GM12878 (cell line): ENCODE measurements at regions not wholly inside any gene's neighbourhood (a gene's known extent, or its start where the extent isn't known, plus 50 kb on each side); places are given as distances from the start of the nearest gene placed in this dataset.

Experiments used
- ATAC-seq: fragments of 200-7000 bp; cut with Tn5 transposase; 3 replicates; pipeline ENCODE4 v1.9.1; 2020; ENCODE audit warnings: mild to moderate bottlenecking, moderate library complexity
- BruUV-seq: library from RNA; stranded (reverse); fragments of 400-500 nt; replicated peaks from 2 replicates; lab custom pipeline; 2021; lab: Mats Ljungman, UMichigan
- CTCF ChIA-PET: fragments of 300-600 bp; sonication (Branson Sonifier 250); formaldehyde crosslinking; extraction: SDS; loops from one replicate; lab custom pipeline; 2021; ENCODE audit warnings: inconsistent platforms; lab: Yijun Ruan, JAX
- POLR2A ChIA-PET: fragments of 350-600 bp; formaldehyde crosslinking; extraction: SDS; loops from one replicate; lab custom pipeline; 2021; ENCODE audit warnings: inconsistent platforms; lab: Charles Lee
- RAD21 ChIA-PET: fragments of 300-600 bp; sonication (Branson Sonifier 250); formaldehyde crosslinking; loops from one replicate; lab custom pipeline; 2023; ENCODE audit warnings: antibody characterized with exemption; ENCODE audit not compliant: unreplicated experiment; lab: Charles Lee
- SMC1A ChIA-PET: fragments of 300-600 bp; sonication (Branson Sonifier 250); formaldehyde crosslinking; loops from one replicate; lab custom pipeline; 2023; ENCODE audit not compliant: unreplicated experiment, uncharacterized antibody; lab: Charles Lee
- DNase-seq: peaks from one replicate; pipeline ENCODE4 v3.0.0-alpha.2; 2011; ENCODE audit warnings: low read depth, low spot score
- FAIRE-seq: peaks from 3 replicates; lab custom pipeline; 2011; peaks lifted over from hg19 to GRCh38; lab: Jason Lieb, UNC
- H2AFZ ChIP-seq: 2 replicates; pipeline ENCODE4 v1.6.0; 2011; ENCODE audit warnings: low read depth, low read length, control low read depth; ENCODE audit not compliant: control insufficient read depth
- H3K27ac ChIP-seq: 2 replicates; pipeline ENCODE4 v1.5.1; 2011; ENCODE audit warnings: control low read depth; ENCODE audit not compliant: control insufficient read depth, insufficient read depth
- H3K27me3 ChIP-seq, 2 experiments: replicated peaks in 1 of 2; 2 replicates each; pipeline versions ENCODE4 v1.6.0 to v1.6.1; 2011; ENCODE audit warnings: low read length in 1 of 2; ENCODE audit not compliant: control insufficient read depth in 2 of 2, insufficient read depth in 2 of 2
- H3K36me3 ChIP-seq, 2 experiments: 2 replicates each; pipeline ENCODE4 v1.5.1; 2011; ENCODE audit warnings: low read length in 1 of 2; ENCODE audit not compliant: control insufficient read depth in 2 of 2, insufficient read depth in 2 of 2
- H3K4me1 ChIP-seq: 2 replicates; pipeline ENCODE4 v1.6.1; 2011; ENCODE audit warnings: mild to moderate bottlenecking, low read length, moderate library complexity, mixed read lengths; ENCODE audit not compliant: control insufficient read depth, insufficient read depth
- H3K4me2 ChIP-seq: 2 replicates; pipeline ENCODE4 v1.6.0; 2011; ENCODE audit warnings: control low read depth; ENCODE audit not compliant: control insufficient read depth, insufficient read depth
- H3K4me3 ChIP-seq: fragments of 200-600 bp; sonication (generic); 2 replicates; pipeline ENCODE4 v1.5.1; 2016
- H3K79me2 ChIP-seq: 2 replicates; pipeline ENCODE4 v1.6.0; 2011; ENCODE audit warnings: low read length; ENCODE audit not compliant: control insufficient read depth, insufficient read depth
- H3K9ac ChIP-seq: 2 replicates; pipeline ENCODE4 v1.8.0; 2011; ENCODE audit warnings: low read length, control low read depth, mixed read lengths; ENCODE audit not compliant: control insufficient read depth, insufficient read depth
- H3K9me3 ChIP-seq: replicated peaks from 3 replicates; pipeline ENCODE4 v1.5.1; 2011; ENCODE audit warnings: mild to moderate bottlenecking, low read length; ENCODE audit not compliant: control insufficient read depth, insufficient read depth
- H4K20me1 ChIP-seq: 2 replicates; pipeline ENCODE4 v1.6.0; 2011; ENCODE audit not compliant: control insufficient read depth, insufficient read depth
- ATF3 ChIP-seq: IDR thresholded peaks from 2 replicates; pipeline ENCODE4 v1.6.1; 2011; ENCODE audit warnings: low read depth, mild to moderate bottlenecking, low read length, moderate library complexity, borderline replicate concordance; ENCODE audit errors: extremely low read depth
- CBX3 ChIP-seq: fragments of 200-600 bp; sonication (generic); IDR thresholded peaks from 2 replicates; pipeline ENCODE4 v1.6.1; 2016; ENCODE audit warnings: low read depth, borderline replicate concordance
- CEBPZ ChIP-seq: fragments of 150-350 bp; IDR thresholded peaks from 2 replicates; pipeline ENCODE4 v1.6.1; 2016; ENCODE audit warnings: low read depth, low read length
- DPF2 ChIP-seq: fragments of 450-650 bp; IDR thresholded peaks from 2 replicates; pipeline ENCODE4 v1.6.1; 2017; ENCODE audit warnings: mild to moderate bottlenecking
- EZH2 ChIP-seq: IDR thresholded peaks from 2 replicates; pipeline ENCODE4 v1.6.1; 2012; ENCODE audit warnings: low read depth, mild to moderate bottlenecking, control low read depth, inconsistent platforms, low read length, borderline replicate concordance; ENCODE audit not compliant: control insufficient read depth
- NFYA ChIP-seq: IDR thresholded peaks from 2 replicates; pipeline ENCODE4 v1.6.1; 2011; ENCODE audit warnings: low read depth, mild to moderate bottlenecking, low read length, improper control_type of control experiment, borderline replicate concordance
- SIX5 ChIP-seq: IDR thresholded peaks from 2 replicates; pipeline ENCODE4 v1.6.1; 2011; ENCODE audit warnings: mild to moderate bottlenecking, low read depth, low read length, moderate library complexity; ENCODE audit not compliant: severe bottlenecking
- TBL1XR1 ChIP-seq: IDR thresholded peaks from 2 replicates; pipeline ENCODE4 v1.6.1; 2012; ENCODE audit warnings: low read depth, low read length, improper control_type of control experiment
- TCF3 ChIP-seq: IDR thresholded peaks from 2 replicates; pipeline ENCODE4 v1.6.1; 2012; ENCODE audit warnings: low read depth, mild to moderate bottlenecking, low read length, borderline replicate concordance; ENCODE audit not compliant: insufficient read depth
- ZNF687 ChIP-seq: fragments of 450-650 bp; IDR thresholded peaks from 2 replicates; pipeline ENCODE4 v1.6.1; 2017; ENCODE audit warnings: mild to moderate bottlenecking, moderate library complexity
- ZZZ3 ChIP-seq: IDR thresholded peaks from 2 replicates; pipeline ENCODE4 v1.6.1; 2011; ENCODE audit warnings: low read depth; ENCODE audit not compliant: control insufficient read depth, insufficient read length
- WGBS: methylation state at CpG from one replicate; pipeline ENCODE4 v1.1.6; 2016; ENCODE audit warnings: low lambda C conversion rate; ENCODE audit not compliant: insufficient replicate concordance, insufficient coverage; ENCODE audit errors: missing lambda C conversion rate; 5-methylcytosine and 5-hydroxymethylcytosine counted together
- in situ Hi-C: fragments of 300-500 bp; cut with MboI; formaldehyde crosslinking; loops from 9 replicates; pipeline ENCODE4 v1.14.3; 2018; ENCODE audit warnings: mixed read lengths
- intact Hi-C: fragments of 100-400 bp; cut with micrococcal nuclease; formaldehyde crosslinking; loops from one replicate; pipeline ENCODE4 v1.14.2; 2022; ENCODE audit not compliant: unreplicated experiment

DNA sequence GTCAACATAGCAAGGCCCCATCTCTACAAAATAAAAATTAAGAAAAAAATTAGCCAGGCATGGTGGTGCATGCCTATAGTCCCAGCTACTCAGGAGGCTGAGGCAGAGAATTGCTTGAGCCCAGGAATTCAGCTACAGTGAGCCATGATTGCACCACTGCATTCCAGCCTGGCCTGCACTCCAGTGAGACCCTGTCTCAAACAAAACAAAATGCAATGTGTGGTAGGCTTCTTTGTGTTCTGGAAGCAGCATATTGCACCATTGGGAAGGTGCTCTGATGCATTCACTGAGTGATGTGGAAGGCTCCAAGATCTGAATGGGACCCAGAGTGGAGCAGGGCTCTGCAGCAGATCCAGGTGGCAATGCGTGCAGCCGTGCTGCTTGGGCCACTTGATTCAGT lies 99.6 kb upstream of the COG2 start:
- RAD21 ChIA-PET: no interaction called here
- no peak overlapping the region for H2AFZ ChIP-seq
- no peak overlapping the region for H3K4me2 ChIP-seq
- POLR2A ChIA-PET: no interaction called here
- H3K27me3 ChIP-seq: no peaks in the 10 kb centered on the region
- DNase-seq: no peak
- no peaks in the 10 kb centered on the region for H3K36me3 ChIP-seq
- ATAC-seq: no peak
- in situ Hi-C loops: no loop called here
- no TSS peak for BruUV-seq
- H4K20me1 ChIP-seq: no peaks in the 10 kb centered on the region
- no peak overlapping the region for H3K27ac ChIP-seq
- intact Hi-C loops: no loop called here
- no peaks in the 10 kb centered on the region for H3K9me3 ChIP-seq
- no peak for FAIRE-seq
- SMC1A ChIA-PET: no interaction called here
- H3K9ac ChIP-seq: no peak overlapping the region
- H3K4me3 ChIP-seq: no peak overlapping the region
- CTCF ChIA-PET: no interaction called here
- TF ChIP-seq ATF3 (no peak), ZZZ3 (no peak), TCF3 (no peak), CBX3 (no peak), NFYA (no peak), SIX5 (no peak), EZH2 (no peak), ZNF687 (no peak), CEBPZ (no peak), TBL1XR1 (no peak), DPF2 (no peak)
- no peaks in the 10 kb centered on the region for H3K79me2 ChIP-seq
- 37% methylated on average over 2 of the region's 2 CpGs for WGBS
- no peaks in the 10 kb centered on the region for H3K4me1 ChIP-seq
